ENCODE measurements at regions not wholly inside any gene's neighbourhood (a gene's known extent, or its start where the extent isn't known, plus 50 kb on each side); places are given as distances from the start of the nearest gene placed in this dataset.
"Not testable (repeated sequence)": the region's sequence is repeated elsewhere in the genome, so short reads cannot be mapped to it uniquely, and the experiment has no call there.

- DNase-seq (ENCODE audit: low spot score) = no peak
Measured at GRCh38 chr13:55038230-55038629, 2009.6 kb downstream of the OLFM4 start.

- DNase-seq (ENCODE audit: low spot score) = not testable (repeated sequence)
Measured at GRCh38 chr13:55053891-55054550, 2025.4 kb downstream of the OLFM4 start.

- DNase-seq (ENCODE audit: low spot score) = not testable (repeated sequence)
Measured at GRCh38 chr13:55055666-55056065, 2027.1 kb downstream of the OLFM4 start.

GRCh38 chr13:55062662-55063061 is 2034.0 kb downstream of the OLFM4 start:
- no peak for DNase-seq (ENCODE audit: low spot score)

GRCh38 chr13:55067946-55068345 is 2039.3 kb downstream of the OLFM4 start:
- no peak for DNase-seq (ENCODE audit: low spot score)

- DNase-seq (ENCODE audit: low spot score) = no peak
Measured at GRCh38 chr13:55069746-55070145, 2041.1 kb downstream of the OLFM4 start.

GRCh38 chr13:55073000-55073399 is 2044.4 kb downstream of the OLFM4 start:
- DNase-seq (ENCODE audit: low spot score) = no peak

- no peak for DNase-seq (ENCODE audit: low spot score)
Measured at GRCh38 chr13:55084630-55085029, 2056.0 kb downstream of the OLFM4 start.

- DNase-seq (ENCODE audit: low spot score) = no peak
Measured at GRCh38 chr13:55087085-55087484, 2053.6 kb upstream of the PRR20A start.

GRCh38 chr13:55090612-55091011 is 2050.1 kb upstream of the PRR20A start:
- no peak for DNase-seq (ENCODE audit: low spot score)

GRCh38 chr13:55091172-55091571 is 2049.5 kb upstream of the PRR20A start:
- DNase-seq (ENCODE audit: low spot score) = no peak

GRCh38 chr13:55106509-55106908 is 2034.2 kb upstream of the PRR20A start:
- no peak for DNase-seq (ENCODE audit: low spot score)

GRCh38 chr13:55120631-55121030 is 2020.1 kb upstream of the PRR20A start:
- DNase-seq (ENCODE audit: low spot score) = no peak

- no peak for DNase-seq (ENCODE audit: low spot score)
Measured at GRCh38 chr13:55155046-55155445, 1985.7 kb upstream of the PRR20A start.

- DNase-seq (ENCODE audit: low spot score) = no peak
Measured at GRCh38 chr13:55159765-55160164, 1981.0 kb upstream of the PRR20A start.

- no peak for DNase-seq (ENCODE audit: low spot score)
Measured at GRCh38 chr13:55160867-55161266, 1979.9 kb upstream of the PRR20A start.

GRCh38 chr13:55178582-55178981 is 1962.1 kb upstream of the PRR20A start:
- not testable (repeated sequence) for DNase-seq (ENCODE audit: low spot score)

- DNase-seq (ENCODE audit: low spot score) = no peak
Measured at GRCh38 chr13:55190996-55191395, 1949.7 kb upstream of the PRR20A start.

- DNase-seq (ENCODE audit: low spot score) = no peak
Measured at GRCh38 chr13:55199134-55199533, 1941.6 kb upstream of the PRR20A start.

- no peak for DNase-seq (ENCODE audit: low spot score)
Measured at GRCh38 chr13:55214841-55215345, 1925.8 kb upstream of the PRR20A start.

- no peak for DNase-seq (ENCODE audit: low spot score)
Measured at GRCh38 chr13:55219538-55219937, 1921.2 kb upstream of the PRR20A start.

- no peak for DNase-seq (ENCODE audit: low spot score)
Measured at GRCh38 chr13:55229906-55230569, 1910.7 kb upstream of the PRR20A start.

- no peak for DNase-seq (ENCODE audit: low spot score)
Measured at GRCh38 chr13:55230570-55230908, 1910.2 kb upstream of the PRR20A start.

GRCh38 chr13:55234311-55234710 is 1906.4 kb upstream of the PRR20A start:
- no peak for DNase-seq (ENCODE audit: low spot score)
